Suprapubic skin (tissue), 3 donors: ENCODE measurements at regions not wholly inside any gene's neighbourhood (a gene's known extent, or its start where the extent isn't known, plus 50 kb on each side); places are given as distances from the start of the nearest gene placed in this dataset.

Experiments
- CTCF ChIP-seq, 2 donors: fragments of 200-600 bp in 1 of 2; fragments of 450-650 bp in 1 of 2; sonication (generic) in 1 of 2; IDR thresholded peaks; one replicate each; pipeline ENCODE4 v1.5.1; 2016 to 2019; ENCODE audit warnings: antibody characterized with exemption in 2 of 2, mild to moderate bottlenecking in 1 of 2, moderate library complexity in 1 of 2
- POLR2AphosphoS5 ChIP-seq, 3 donors: sonication (generic); formaldehyde crosslinking; IDR thresholded peaks; one replicate each; pipeline ENCODE4 v1.6.1; 2017; ENCODE audit warnings: antibody characterized with exemption in 3 of 3

GRCh38 chr3:72473156-72473555 is 375.1 kb downstream of the SHQ1 start:
- TF ChIP-seq CTCF (IDR thresholded peaks at IDR 0.05) (no peak), POLR2AphosphoS5 (IDR thresholded peaks at IDR 0.05) (no peak)
